Spinal cord (tissue), 9 donors: ENCODE measurements at regions not wholly inside any gene's neighbourhood (a gene's known extent, or its start where the extent isn't known, plus 50 kb on each side); places are given as distances from the start of the nearest gene placed in this dataset.
A peak's percentile ranks its signal among the peaks of the same experiment; 100 is the strongest.

ENCODE experiments used
- DNase-seq, 6 donors: peaks; one replicate each; pipeline versions ENCODE4 v3.0.0 to v3.0.0-alpha.2; 2013 to 2015; ENCODE audit warnings: low spot score in 6 of 6, low read depth in 4 of 6
- H3K27ac ChIP-seq: one replicate; pipeline ENCODE4 v1.5.1; 2013; ENCODE audit warnings: low read depth, low read length, control low read depth
- H3K27me3 ChIP-seq: one replicate; pipeline ENCODE4 v1.6.1; 2013; ENCODE audit warnings: low read length; ENCODE audit not compliant: control insufficient read depth, insufficient read depth
- H3K36me3 ChIP-seq: one replicate; pipeline ENCODE4 v1.6.1; 2013; ENCODE audit warnings: low read length; ENCODE audit not compliant: control insufficient read depth, insufficient read depth
- H3K4me1 ChIP-seq: one replicate; pipeline ENCODE4 v1.6.1; 2013; ENCODE audit warnings: low read length; ENCODE audit not compliant: control insufficient read depth, insufficient read depth
- H3K4me3 ChIP-seq: one replicate; pipeline ENCODE4 v1.5.1; 2013; ENCODE audit warnings: low read depth, low read length, control low read depth
- H3K9me3 ChIP-seq: one replicate; pipeline ENCODE4 v1.6.1; 2013; ENCODE audit warnings: low read length; ENCODE audit not compliant: control insufficient read depth, insufficient read depth
- WGBS: methylation state at CpG from one replicate; pipeline ENCODE4 v1.1.5; 2013; ENCODE audit warnings: missing lambda C conversion rate; ENCODE audit not compliant: insufficient coverage; 5-methylcytosine and 5-hydroxymethylcytosine counted together
- donor health status: healthy.

- Histone ChIP-seq H3K9me3 (peaks cover 2% of the 10 kb centered on the region), H3K27ac (peak overlapping the region; percentile 15), H3K4me1 (no peaks in the 10 kb centered on the region), H3K27me3 (no peaks in the 10 kb centered on the region), H3K4me3 (no peak overlapping the region), H3K36me3 (no peaks in the 10 kb centered on the region)
- no peak for DNase-seq
- WGBS, result no CpG with 5 or more reads among the region's 2 CpGs
Observed at GRCh38 chr2:186992597-186992996, 143.6 kb upstream of the ZSWIM2 start.

- H3K4me1 ChIP-seq, result no peaks in the 10 kb centered on the region
- H3K27ac ChIP-seq, result peak overlapping the region; percentile 15
- H3K4me3 ChIP-seq, result no peak overlapping the region
- H3K9me3 ChIP-seq, result peaks cover 2% of the 10 kb centered on the region
- no peaks in the 10 kb centered on the region for H3K36me3 ChIP-seq
- no peaks in the 10 kb centered on the region for H3K27me3 ChIP-seq
- no CpG with 5 or more reads among the region's 4 CpGs for WGBS
- DNase-seq, result peak in 3 of 6 donors; percentile 17 to 43 (median 42)
Observed at GRCh38 chr2:186991766-186992417, 142.9 kb upstream of the ZSWIM2 start.

GRCh38 chr2:186984966-186985365 lies 136.0 kb upstream of the ZSWIM2 start:
- H3K4me3 ChIP-seq, result no peak overlapping the region
- H3K36me3 ChIP-seq, result no peaks in the 10 kb centered on the region
- peaks cover 2% of the 10 kb centered on the region for H3K9me3 ChIP-seq
- 90% methylated on average over 2 of the region's 2 CpGs for WGBS
- H3K4me1 ChIP-seq, result no peaks in the 10 kb centered on the region
- no peak overlapping the region for H3K27ac ChIP-seq
- no peaks in the 10 kb centered on the region for H3K27me3 ChIP-seq
- DNase-seq, result no peak

GRCh38 chr2:186984481-186984880 lies 135.5 kb upstream of the ZSWIM2 start:
- DNase-seq, result no peak
- H3K36me3 ChIP-seq, result no peaks in the 10 kb centered on the region
- H3K4me3 ChIP-seq, result no peak overlapping the region
- 93% methylated on average over 3 of the region's 3 CpGs for WGBS
- H3K9me3 ChIP-seq, result peaks cover 2% of the 10 kb centered on the region
- H3K27ac ChIP-seq, result no peak overlapping the region
- no peaks in the 10 kb centered on the region for H3K27me3 ChIP-seq
- no peaks in the 10 kb centered on the region for H3K4me1 ChIP-seq

GRCh38 chr2:186980787-186981550 lies 132.0 kb upstream of the ZSWIM2 start:
- no peaks in the 10 kb centered on the region for H3K9me3 ChIP-seq
- no peaks in the 10 kb centered on the region for H3K4me1 ChIP-seq
- H3K4me3 ChIP-seq, result no peak overlapping the region
- H3K27ac ChIP-seq, result no peak overlapping the region
- no peak for DNase-seq
- H3K27me3 ChIP-seq, result no peaks in the 10 kb centered on the region
- 94% methylated on average over 11 of the region's 11 CpGs for WGBS
- H3K36me3 ChIP-seq, result no peaks in the 10 kb centered on the region

DNA sequence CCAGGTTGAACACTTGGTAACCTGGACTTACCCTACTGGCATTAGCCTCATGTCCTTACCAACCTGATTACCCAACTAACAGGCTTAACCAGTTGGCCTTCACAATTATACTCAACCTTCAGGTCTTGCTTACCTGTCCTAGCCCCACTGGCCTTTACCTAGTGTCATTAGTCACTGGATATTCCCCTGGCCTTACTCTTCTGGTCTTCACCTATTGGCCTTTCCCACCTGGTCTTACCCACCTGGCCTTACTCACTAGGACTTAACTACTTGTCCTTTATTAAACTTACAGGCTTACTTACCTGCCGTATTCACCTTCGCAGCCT lies 131.1 kb upstream of the ZSWIM2 start:
- 100% methylated on average over 2 of the region's 2 CpGs for WGBS
- Histone ChIP-seq H3K27me3 (no peaks in the 10 kb centered on the region), H3K4me1 (no peaks in the 10 kb centered on the region), H3K36me3 (no peaks in the 10 kb centered on the region), H3K27ac (no peak overlapping the region), H3K9me3 (no peaks in the 10 kb centered on the region), H3K4me3 (no peak overlapping the region)
- DNase-seq, result no peak

- H3K27ac ChIP-seq, result no peak overlapping the region
- H3K4me1 ChIP-seq, result no peaks in the 10 kb centered on the region
- WGBS, result 93% methylated on average over 8 of the region's 10 CpGs
- no peaks in the 10 kb centered on the region for H3K36me3 ChIP-seq
- no peak for DNase-seq
- H3K4me3 ChIP-seq, result no peak overlapping the region
- H3K27me3 ChIP-seq, result no peaks in the 10 kb centered on the region
- no peaks in the 10 kb centered on the region for H3K9me3 ChIP-seq
Observed at GRCh38 chr2:186979439-186980116, 130.6 kb upstream of the ZSWIM2 start.

GRCh38 chr2:186977433-186978045 lies 128.6 kb upstream of the ZSWIM2 start:
- no peaks in the 10 kb centered on the region for H3K4me1 ChIP-seq
- no peaks in the 10 kb centered on the region for H3K9me3 ChIP-seq
- no peaks in the 10 kb centered on the region for H3K27me3 ChIP-seq
- no peak overlapping the region for H3K27ac ChIP-seq
- H3K36me3 ChIP-seq, result no peaks in the 10 kb centered on the region
- whole genome bisulfite sequencing, result 94% methylated on average over 2 of the region's 3 CpGs
- DNase-seq, result no peak
- H3K4me3 ChIP-seq, result no peak overlapping the region

DNA sequence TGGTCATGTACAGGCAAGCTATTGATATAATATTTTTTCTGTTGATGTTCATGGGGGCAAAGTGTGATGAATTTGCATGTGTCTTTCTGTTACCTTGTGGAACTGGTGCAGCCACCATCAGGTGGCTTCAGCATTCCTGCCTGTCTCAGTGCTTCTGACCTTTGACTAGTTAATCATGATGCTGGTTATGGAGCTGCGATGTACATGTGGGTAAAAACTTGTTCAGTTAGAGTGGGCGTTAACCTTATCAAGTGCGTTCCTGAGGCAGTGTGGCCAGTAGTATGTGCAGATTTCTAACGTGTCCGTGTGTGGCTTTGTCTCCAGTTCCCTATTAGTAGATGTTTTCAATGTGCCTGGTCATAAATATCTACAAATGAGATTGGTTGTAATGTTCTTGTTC lies 127.4 kb upstream of the ZSWIM2 start:
- Histone ChIP-seq H3K4me3 (no peak overlapping the region), H3K4me1 (no peaks in the 10 kb centered on the region), H3K9me3 (no peaks in the 10 kb centered on the region), H3K36me3 (no peaks in the 10 kb centered on the region), H3K27ac (no peak overlapping the region), H3K27me3 (no peaks in the 10 kb centered on the region)
- no peak for DNase-seq
- WGBS, result no CpG with 5 or more reads among the region's 5 CpGs
